ENCODE measurements at regions not wholly inside any gene's neighbourhood (a gene's known extent, or its start where the extent isn't known, plus 50 kb on each side); places are given as distances from the start of the nearest gene placed in this dataset.

DNA sequence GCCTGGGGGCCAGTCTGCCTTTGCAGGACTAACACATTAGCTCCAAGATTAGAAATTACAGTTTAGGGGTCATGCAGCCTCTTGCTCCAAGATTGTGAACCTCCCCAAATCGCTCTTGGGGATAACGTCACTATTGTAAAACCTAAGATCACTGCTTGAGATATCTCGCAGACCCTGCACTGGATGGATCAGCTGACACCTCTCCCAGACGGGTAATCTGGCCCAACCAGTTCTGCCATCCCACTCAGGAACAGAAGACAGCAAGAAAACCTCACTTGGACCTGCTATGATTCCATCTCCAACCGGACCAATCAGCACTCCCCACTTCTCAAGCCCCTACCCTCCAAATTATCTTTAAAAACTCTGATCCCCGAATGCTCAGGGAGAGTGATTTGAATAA lies 431.2 kb downstream of the GPM6A start:
- no peak for TF ChIP-seq EP300 (IDR thresholded peaks at IDR 0.05)
- TF ChIP-seq, protein P1, sequence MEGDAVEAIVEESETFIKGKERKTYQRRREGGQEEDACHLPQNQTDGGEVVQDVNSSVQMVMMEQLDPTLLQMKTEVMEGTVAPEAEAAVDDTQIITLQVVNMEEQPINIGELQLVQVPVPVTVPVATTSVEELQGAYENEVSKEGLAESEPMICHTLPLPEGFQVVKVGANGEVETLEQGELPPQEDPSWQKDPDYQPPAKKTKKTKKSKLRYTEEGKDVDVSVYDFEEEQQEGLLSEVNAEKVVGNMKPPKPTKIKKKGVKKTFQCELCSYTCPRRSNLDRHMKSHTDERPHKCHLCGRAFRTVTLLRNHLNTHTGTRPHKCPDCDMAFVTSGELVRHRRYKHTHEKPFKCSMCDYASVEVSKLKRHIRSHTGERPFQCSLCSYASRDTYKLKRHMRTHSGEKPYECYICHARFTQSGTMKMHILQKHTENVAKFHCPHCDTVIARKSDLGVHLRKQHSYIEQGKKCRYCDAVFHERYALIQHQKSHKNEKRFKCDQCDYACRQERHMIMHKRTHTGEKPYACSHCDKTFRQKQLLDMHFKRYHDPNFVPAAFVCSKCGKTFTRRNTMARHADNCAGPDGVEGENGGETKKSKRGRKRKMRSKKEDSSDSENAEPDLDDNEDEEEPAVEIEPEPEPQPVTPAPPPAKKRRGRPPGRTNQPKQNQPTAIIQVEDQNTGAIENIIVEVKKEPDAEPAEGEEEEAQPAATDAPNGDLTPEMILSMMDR (IDR thresholded peaks at IDR 0.05): no peak
- TF ChIP-seq POLR2A (IDR thresholded peaks at IDR 0.05): no peak
- TF ChIP-seq POLR2AphosphoS5 (IDR thresholded peaks at IDR 0.05): no peak
